GM12878 (cell line): ENCODE measurements at regions not wholly inside any gene's neighbourhood (a gene's known extent, or its start where the extent isn't known, plus 50 kb on each side); places are given as distances from the start of the nearest gene placed in this dataset.

Experiments
- ATAC-seq: fragments of 200-7000 bp; cut with Tn5 transposase; 3 replicates; pipeline ENCODE4 v1.9.1; 2020; ENCODE audit warnings: mild to moderate bottlenecking, moderate library complexity
- BruUV-seq: library from RNA; stranded (reverse); fragments of 400-500 nt; replicated peaks from 2 replicates; lab custom pipeline; 2021; lab: Mats Ljungman, UMichigan
- CTCF ChIA-PET: fragments of 300-600 bp; sonication (Branson Sonifier 250); formaldehyde crosslinking; extraction: SDS; loops from one replicate; lab custom pipeline; 2021; ENCODE audit warnings: inconsistent platforms; lab: Yijun Ruan, JAX
- POLR2A ChIA-PET: fragments of 350-600 bp; formaldehyde crosslinking; extraction: SDS; loops from one replicate; lab custom pipeline; 2021; ENCODE audit warnings: inconsistent platforms; lab: Charles Lee
- RAD21 ChIA-PET: fragments of 300-600 bp; sonication (Branson Sonifier 250); formaldehyde crosslinking; loops from one replicate; lab custom pipeline; 2023; ENCODE audit warnings: antibody characterized with exemption; ENCODE audit not compliant: unreplicated experiment; lab: Charles Lee
- SMC1A ChIA-PET: fragments of 300-600 bp; sonication (Branson Sonifier 250); formaldehyde crosslinking; loops from one replicate; lab custom pipeline; 2023; ENCODE audit not compliant: unreplicated experiment, uncharacterized antibody; lab: Charles Lee
- DNase-seq: peaks from one replicate; pipeline ENCODE4 v3.0.0-alpha.2; 2011; ENCODE audit warnings: low read depth, low spot score
- FAIRE-seq: peaks from 3 replicates; lab custom pipeline; 2011; peaks lifted over from hg19 to GRCh38; lab: Jason Lieb, UNC
- H2AFZ ChIP-seq: 2 replicates; pipeline ENCODE4 v1.6.0; 2011; ENCODE audit warnings: low read depth, low read length, control low read depth; ENCODE audit not compliant: control insufficient read depth
- H3K27ac ChIP-seq: 2 replicates; pipeline ENCODE4 v1.5.1; 2011; ENCODE audit warnings: control low read depth; ENCODE audit not compliant: control insufficient read depth, insufficient read depth
- H3K27me3 ChIP-seq, 2 experiments: replicated peaks in 1 of 2; 2 replicates each; pipeline versions ENCODE4 v1.6.0 to v1.6.1; 2011; ENCODE audit warnings: low read length in 1 of 2; ENCODE audit not compliant: control insufficient read depth in 2 of 2, insufficient read depth in 2 of 2
- H3K36me3 ChIP-seq, 2 experiments: 2 replicates each; pipeline ENCODE4 v1.5.1; 2011; ENCODE audit warnings: low read length in 1 of 2; ENCODE audit not compliant: control insufficient read depth in 2 of 2, insufficient read depth in 2 of 2
- H3K4me1 ChIP-seq: 2 replicates; pipeline ENCODE4 v1.6.1; 2011; ENCODE audit warnings: mild to moderate bottlenecking, low read length, moderate library complexity, mixed read lengths; ENCODE audit not compliant: control insufficient read depth, insufficient read depth
- H3K4me2 ChIP-seq: 2 replicates; pipeline ENCODE4 v1.6.0; 2011; ENCODE audit warnings: control low read depth; ENCODE audit not compliant: control insufficient read depth, insufficient read depth
- H3K4me3 ChIP-seq: fragments of 200-600 bp; sonication (generic); 2 replicates; pipeline ENCODE4 v1.5.1; 2016
- H3K79me2 ChIP-seq: 2 replicates; pipeline ENCODE4 v1.6.0; 2011; ENCODE audit warnings: low read length; ENCODE audit not compliant: control insufficient read depth, insufficient read depth
- H3K9ac ChIP-seq: 2 replicates; pipeline ENCODE4 v1.8.0; 2011; ENCODE audit warnings: low read length, control low read depth, mixed read lengths; ENCODE audit not compliant: control insufficient read depth, insufficient read depth
- H3K9me3 ChIP-seq: replicated peaks from 3 replicates; pipeline ENCODE4 v1.5.1; 2011; ENCODE audit warnings: mild to moderate bottlenecking, low read length; ENCODE audit not compliant: control insufficient read depth, insufficient read depth
- H4K20me1 ChIP-seq: 2 replicates; pipeline ENCODE4 v1.6.0; 2011; ENCODE audit not compliant: control insufficient read depth, insufficient read depth
- BCL11A ChIP-seq: IDR thresholded peaks from 2 replicates; pipeline ENCODE4 v1.6.1; 2011; ENCODE audit warnings: low read depth, low read length
- E2F8 ChIP-seq: fragments of 450-650 bp; IDR thresholded peaks from 2 replicates; pipeline ENCODE4 v1.6.1; 2018; ENCODE audit warnings: mild to moderate bottlenecking, low read depth, moderate library complexity; ENCODE audit not compliant: partially characterized antibody
- HDAC2 ChIP-seq: fragments of 200-600 bp; sonication (generic); IDR thresholded peaks from 2 replicates; pipeline ENCODE4 v1.6.1; 2017
- MTA2 ChIP-seq: fragments of 450-650 bp; IDR thresholded peaks from 2 replicates; pipeline ENCODE4 v1.6.1; 2016; ENCODE audit warnings: low read depth, mild to moderate bottlenecking, moderate library complexity
- MXI1 ChIP-seq: fragments of 150-350 bp; IDR thresholded peaks from 2 replicates; pipeline ENCODE4 v1.6.1; 2011; ENCODE audit warnings: low read depth, mild to moderate bottlenecking, inconsistent platforms, low read length, improper control_type of control experiment
- MYB ChIP-seq: fragments of 150-350 bp; IDR thresholded peaks from 2 replicates; pipeline ENCODE4 v1.6.1; 2014; ENCODE audit warnings: mild to moderate bottlenecking, low read depth, low read length, borderline replicate concordance
- NBN ChIP-seq: fragments of 450-650 bp; IDR thresholded peaks from 2 replicates; pipeline ENCODE4 v1.6.1; 2016
- PBX3 ChIP-seq: IDR thresholded peaks from 2 replicates; pipeline ENCODE4 v1.6.1; 2011; ENCODE audit warnings: mild to moderate bottlenecking, low read depth, low read length, moderate library complexity; ENCODE audit not compliant: insufficient replicate concordance
- PML ChIP-seq: IDR thresholded peaks from 2 replicates; pipeline ENCODE4 v1.6.1; 2012; ENCODE audit warnings: low read length, inconsistent platforms
- RUNX3 ChIP-seq: IDR thresholded peaks from 2 replicates; pipeline ENCODE4 v1.6.1; 2012; ENCODE audit warnings: low read length, inconsistent platforms
- SIN3A ChIP-seq: IDR thresholded peaks from 2 replicates; pipeline ENCODE4 v1.6.1; 2012; ENCODE audit warnings: low read depth, low read length, improper control_type of control experiment
- SMARCA5 ChIP-seq: fragments of 450-650 bp; IDR thresholded peaks from 2 replicates; pipeline ENCODE4 v1.6.1; 2017; ENCODE audit warnings: mild to moderate bottlenecking
- TARDBP ChIP-seq: IDR thresholded peaks from 2 replicates; pipeline ENCODE4 v1.6.1; 2016; ENCODE audit warnings: borderline replicate concordance
- ZNF622 ChIP-seq: fragments of 450-650 bp; IDR thresholded peaks from 2 replicates; pipeline ENCODE4 v1.6.1; 2017; ENCODE audit warnings: mild to moderate bottlenecking, inconsistent platforms
- WGBS: methylation state at CpG from one replicate; pipeline ENCODE4 v1.1.6; 2016; ENCODE audit warnings: low lambda C conversion rate; ENCODE audit not compliant: insufficient replicate concordance, insufficient coverage; ENCODE audit errors: missing lambda C conversion rate; 5-methylcytosine and 5-hydroxymethylcytosine counted together
- in situ Hi-C: fragments of 300-500 bp; cut with MboI; formaldehyde crosslinking; loops from 9 replicates; pipeline ENCODE4 v1.14.3; 2018; ENCODE audit warnings: mixed read lengths
- intact Hi-C: fragments of 100-400 bp; cut with micrococcal nuclease; formaldehyde crosslinking; loops from one replicate; pipeline ENCODE4 v1.14.2; 2022; ENCODE audit not compliant: unreplicated experiment
- TF ChIP-seq, protein P1 (sequence below): fragments of 450-650 bp; formaldehyde crosslinking; IDR thresholded peaks from 2 replicates; pipeline ENCODE4 v1.4.0; 2020; ENCODE audit warnings: mild to moderate bottlenecking, moderate library complexity
- TF ChIP-seq, protein P2 (sequence below): IDR thresholded peaks from 2 replicates; pipeline ENCODE4 v1.6.1; 2011; ENCODE audit warnings: low read depth, mild to moderate bottlenecking, low read length, moderate library complexity, borderline replicate concordance; ENCODE audit errors: extremely low read depth

GRCh38 chr3:107263269-107264021, 113.8 kb upstream of the CCDC54 start:
- Histone ChIP-seq H3K4me3 (0 out of 2 replicates have a peak overlapping the region, but pooled peaks have one; percentile 4), H3K9ac (no peak overlapping the region), H3K36me3 (no peaks in the 10 kb centered on the region), H3K4me2 (0 out of 2 replicates have a peak overlapping the region, but pooled peaks have one; percentile 21), H3K27me3 (no peaks in the 10 kb centered on the region; a peak in 2 of 4 replicates), H3K27ac (no peak overlapping the region), H3K4me1 (no peaks in the 10 kb centered on the region), H4K20me1 (no peaks in the 10 kb centered on the region), H3K9me3 (no peaks in the 10 kb centered on the region), H2AFZ (peak overlapping the region; percentile 20; the same call in 1 of the 2 replicates), H3K79me2 (no peaks in the 10 kb centered on the region)
- ChIA-PET POLR2A (interaction anchor here (0.6 kb wide), 1 partner anchor 12 kb away, joined by 3 read pairs; no protein-coding TSS in a partner anchor), RAD21 (no interaction called here), CTCF (interaction anchor here (1.1 kb wide), 1 partner anchor 197 kb away, joined by 3 read pairs; no protein-coding TSS in a partner anchor), SMC1A (interaction anchor here (1.2 to 1.5 kb wide), 3 partner anchors 8 to 27 kb away, joined by 3 to 5 read pairs (median 3); no protein-coding TSS in a partner anchor)
- FAIRE-seq (no peak), ATAC-seq (no peak), DNase-seq (no peak)
- BruUV-seq = no TSS peak
- intact Hi-C loops (no loop called here), in situ Hi-C loops (no loop called here)
- TF ChIP-seq SMARCA5 (no peak), ZNF622 (no peak), MXI1 (no peak), HDAC2 (no peak), TARDBP (no peak), PML (no peak), NBN (no peak), BCL11A (no peak), SIN3A (no peak), E2F8 (no peak), MTA2 (no peak), MYB (no peak), RUNX3 (no peak), PBX3 (no peak)
- TF ChIP-seq, protein P1, sequence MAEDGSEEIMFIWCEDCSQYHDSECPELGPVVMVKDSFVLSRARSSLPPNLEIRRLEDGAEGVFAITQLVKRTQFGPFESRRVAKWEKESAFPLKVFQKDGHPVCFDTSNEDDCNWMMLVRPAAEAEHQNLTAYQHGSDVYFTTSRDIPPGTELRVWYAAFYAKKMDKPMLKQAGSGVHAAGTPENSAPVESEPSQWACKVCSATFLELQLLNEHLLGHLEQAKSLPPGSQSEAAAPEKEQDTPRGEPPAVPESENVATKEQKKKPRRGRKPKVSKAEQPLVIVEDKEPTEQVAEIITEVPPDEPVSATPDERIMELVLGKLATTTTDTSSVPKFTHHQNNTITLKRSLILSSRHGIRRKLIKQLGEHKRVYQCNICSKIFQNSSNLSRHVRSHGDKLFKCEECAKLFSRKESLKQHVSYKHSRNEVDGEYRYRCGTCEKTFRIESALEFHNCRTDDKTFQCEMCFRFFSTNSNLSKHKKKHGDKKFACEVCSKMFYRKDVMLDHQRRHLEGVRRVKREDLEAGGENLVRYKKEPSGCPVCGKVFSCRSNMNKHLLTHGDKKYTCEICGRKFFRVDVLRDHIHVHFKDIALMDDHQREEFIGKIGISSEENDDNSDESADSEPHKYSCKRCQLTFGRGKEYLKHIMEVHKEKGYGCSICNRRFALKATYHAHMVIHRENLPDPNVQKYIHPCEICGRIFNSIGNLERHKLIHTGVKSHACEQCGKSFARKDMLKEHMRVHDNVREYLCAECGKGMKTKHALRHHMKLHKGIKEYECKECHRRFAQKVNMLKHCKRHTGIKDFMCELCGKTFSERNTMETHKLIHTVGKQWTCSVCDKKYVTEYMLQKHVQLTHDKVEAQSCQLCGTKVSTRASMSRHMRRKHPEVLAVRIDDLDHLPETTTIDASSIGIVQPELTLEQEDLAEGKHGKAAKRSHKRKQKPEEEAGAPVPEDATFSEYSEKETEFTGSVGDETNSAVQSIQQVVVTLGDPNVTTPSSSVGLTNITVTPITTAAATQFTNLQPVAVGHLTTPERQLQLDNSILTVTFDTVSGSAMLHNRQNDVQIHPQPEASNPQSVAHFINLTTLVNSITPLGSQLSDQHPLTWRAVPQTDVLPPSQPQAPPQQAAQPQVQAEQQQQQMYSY (CRISPR knock-in tag) = no peak
- TF ChIP-seq, protein P2, sequence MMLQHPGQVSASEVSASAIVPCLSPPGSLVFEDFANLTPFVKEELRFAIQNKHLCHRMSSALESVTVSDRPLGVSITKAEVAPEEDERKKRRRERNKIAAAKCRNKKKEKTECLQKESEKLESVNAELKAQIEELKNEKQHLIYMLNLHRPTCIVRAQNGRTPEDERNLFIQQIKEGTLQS = no peak
- WGBS = 29% methylated on average over 9 of the region's 9 CpGs
